Activated CD8-positive, alpha-beta memory T cell treated with anti-CD3 and anti-CD28 coated beads for 48 hours (primary cell): ENCODE measurements at regions not wholly inside any gene's neighbourhood (a gene's known extent, or its start where the extent isn't known, plus 50 kb on each side); places are given as distances from the start of the nearest gene placed in this dataset.
"Not testable (repeated sequence)": the region's sequence is repeated elsewhere in the genome, so short reads cannot be mapped to it uniquely, and the experiment has no call there.

ENCODE experiments used
- DNase-seq, 3 experiments: peaks; one replicate each; pipeline ENCODE4 v3.0.0-alpha.2; 2020; ENCODE audit warnings: low read depth in 2 of 3, low spot score in 2 of 3

- DNase-seq, result no peak
Observed at GRCh38 chr3:158882445-158882844, 80.6 kb downstream of the MFSD1 start.

- DNase-seq, result no peak
Observed at GRCh38 chr3:158896729-158897128, 94.9 kb downstream of the MFSD1 start.

- DNase-seq, result no peak
Observed at GRCh38 chr3:158906749-158907148, 104.9 kb downstream of the MFSD1 start.

GRCh38 chr3:158908187-158908734 is 106.4 kb downstream of the MFSD1 start:
- no peak for DNase-seq

- DNase-seq, result no peak
Observed at GRCh38 chr3:158909870-158910269, 108.0 kb downstream of the MFSD1 start.

GRCh38 chr3:158911586-158911985 is 109.7 kb downstream of the MFSD1 start:
- DNase-seq, result no peak

- no peak for DNase-seq
Observed at GRCh38 chr3:158912188-158912587, 110.3 kb downstream of the MFSD1 start.

GRCh38 chr3:158912621-158913020 is 110.8 kb downstream of the MFSD1 start:
- DNase-seq, result no peak

GRCh38 chr3:158916111-158916510 is 114.3 kb downstream of the MFSD1 start:
- no peak for DNase-seq

GRCh38 chr3:158918008-158918407 is 116.2 kb downstream of the MFSD1 start:
- no peak for DNase-seq

- no peak for DNase-seq
Observed at GRCh38 chr3:158918451-158918850, 116.6 kb downstream of the MFSD1 start.

- DNase-seq, result no peak
Observed at GRCh38 chr3:158920371-158920770, 118.5 kb downstream of the MFSD1 start.

GRCh38 chr3:158925021-158925420 is 123.2 kb downstream of the MFSD1 start:
- no peak for DNase-seq

GRCh38 chr3:158925828-158926494 is 124.1 kb downstream of the MFSD1 start:
- DNase-seq, result no peak

- no peak for DNase-seq
Observed at GRCh38 chr3:158935846-158936245, 134.0 kb downstream of the MFSD1 start.

GRCh38 chr3:158936530-158937113 is 134.8 kb downstream of the MFSD1 start:
- DNase-seq, result no peak

- DNase-seq, result no peak
Observed at GRCh38 chr3:158950178-158950901, 148.5 kb downstream of the MFSD1 start.

- DNase-seq, result no peak
Observed at GRCh38 chr3:158953131-158953530, 151.3 kb downstream of the MFSD1 start.

- DNase-seq, result no peak
Observed at GRCh38 chr3:158954420-158954819, 152.6 kb downstream of the MFSD1 start.

GRCh38 chr3:158957777-158958176 is 155.9 kb downstream of the MFSD1 start:
- not testable (repeated sequence) for DNase-seq

GRCh38 chr3:158958873-158959272 is 157.0 kb downstream of the MFSD1 start:
- no peak for DNase-seq

GRCh38 chr3:158961471-158961870 is 159.6 kb downstream of the MFSD1 start:
- DNase-seq, result no peak
